UCSD-AML1 (cell line): ENCODE measurements at regions not wholly inside any gene's neighbourhood (a gene's known extent, or its start where the extent isn't known, plus 50 kb on each side); places are given as distances from the start of the nearest gene placed in this dataset.
"Not testable (repeated sequence)": the region's sequence is repeated elsewhere in the genome, so short reads cannot be mapped to it uniquely, and the experiment has no call there.

Experiments used
- DNase-seq: peaks from one replicate; lab custom pipeline; 2025; ENCODE audit not compliant: unreplicated experiment; lab: John Stamatoyannopoulos, UW

GRCh38 chr6:4420160-4420865 lies 284.9 kb upstream of the ECI2 start:
- DNase-seq = no peak

GRCh38 chr6:4415549-4415948 lies 280.2 kb upstream of the ECI2 start:
- no peak for DNase-seq

- DNase-seq = not testable (repeated sequence)
Measured at GRCh38 chr6:4414078-4414477, 278.7 kb upstream of the ECI2 start.

GRCh38 chr6:4413073-4413472 lies 277.7 kb upstream of the ECI2 start:
- DNase-seq = no peak

DNA sequence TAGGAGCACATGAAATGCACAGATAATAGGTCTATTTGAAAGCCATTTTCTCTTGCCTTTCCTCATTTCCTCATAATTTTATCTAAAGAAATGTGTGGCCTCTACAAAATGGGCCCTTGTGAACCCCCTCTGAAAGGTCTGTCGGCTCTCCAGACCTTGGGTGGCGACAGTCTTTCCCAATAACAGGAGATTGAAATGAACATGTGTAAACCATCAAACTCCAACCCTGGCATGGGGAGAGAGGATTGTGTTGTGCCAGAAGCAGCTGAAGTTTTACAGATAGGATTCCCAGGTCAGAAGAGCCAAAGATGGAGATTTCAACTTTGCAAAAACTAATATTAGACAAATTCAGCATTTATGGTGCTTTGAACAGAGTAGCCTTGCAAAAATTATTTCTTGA lies 277.1 kb upstream of the ECI2 start:
- no peak for DNase-seq

DNA sequence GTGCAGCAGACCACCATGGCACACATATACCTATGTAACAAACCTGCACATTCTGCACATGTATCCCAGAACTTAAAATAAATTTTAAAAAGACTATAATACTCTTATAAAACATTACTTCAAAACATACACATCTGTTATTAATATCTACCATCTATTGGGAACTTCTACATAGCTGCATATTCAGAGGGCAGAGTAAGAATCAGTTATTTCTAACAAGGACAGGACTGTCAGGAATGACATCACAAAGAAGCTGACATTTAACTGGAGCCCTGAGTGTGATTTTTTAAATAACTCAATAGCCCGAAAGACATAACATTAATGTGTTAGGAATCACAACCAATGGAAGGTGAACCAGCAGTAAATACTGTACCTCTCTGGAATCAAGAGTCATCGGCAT lies 276.7 kb upstream of the ECI2 start:
- no peak for DNase-seq

DNA sequence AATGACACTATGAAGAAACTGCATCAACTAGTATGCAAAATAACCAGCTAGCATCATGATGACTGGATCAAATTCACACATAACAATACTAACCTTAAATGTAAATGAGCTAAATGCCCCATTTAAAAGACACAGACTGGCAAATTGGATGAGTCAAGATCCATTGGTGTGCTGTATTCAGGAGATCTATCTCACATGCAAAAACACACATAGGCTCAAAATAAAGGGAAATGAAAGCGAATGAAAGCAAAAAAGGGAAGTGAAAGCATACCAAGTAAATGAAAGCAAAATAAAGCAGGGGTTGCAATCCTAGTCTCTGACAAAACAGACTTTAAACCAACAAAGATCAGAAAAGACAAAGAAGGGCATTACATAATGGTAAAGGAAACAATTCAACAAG lies 272.3 kb upstream of the ECI2 start:
- not testable (repeated sequence) for DNase-seq

DNA sequence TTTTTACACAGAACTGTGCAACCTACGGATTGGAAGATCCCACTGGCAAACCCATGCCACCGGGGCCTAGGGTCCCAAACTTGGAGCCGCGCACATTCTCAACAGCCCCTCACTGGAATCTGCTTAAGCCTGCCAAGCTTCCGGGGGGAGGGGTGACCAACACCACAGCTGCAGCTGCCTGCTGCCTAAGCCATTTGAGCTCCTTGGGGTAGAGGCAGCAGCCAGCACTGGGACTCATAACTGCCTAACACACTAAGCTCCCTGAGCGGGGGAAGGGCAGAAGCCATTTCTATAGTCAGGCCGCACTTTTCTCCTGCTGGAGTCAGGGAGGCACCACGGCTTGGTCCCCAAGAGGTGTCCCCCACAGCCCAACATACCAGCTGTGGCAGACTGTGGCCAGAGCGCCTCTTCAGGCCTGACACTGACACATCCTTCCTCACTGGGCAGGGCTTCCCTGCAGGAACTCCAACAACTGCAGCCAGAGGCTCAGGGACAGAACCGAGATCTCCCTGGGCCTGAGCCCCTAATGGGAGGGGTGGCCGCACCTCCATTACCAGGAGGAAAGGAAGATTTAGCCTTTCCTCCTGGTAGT lies 270.3 kb upstream of the ECI2 start:
- no peak for DNase-seq

DNA sequence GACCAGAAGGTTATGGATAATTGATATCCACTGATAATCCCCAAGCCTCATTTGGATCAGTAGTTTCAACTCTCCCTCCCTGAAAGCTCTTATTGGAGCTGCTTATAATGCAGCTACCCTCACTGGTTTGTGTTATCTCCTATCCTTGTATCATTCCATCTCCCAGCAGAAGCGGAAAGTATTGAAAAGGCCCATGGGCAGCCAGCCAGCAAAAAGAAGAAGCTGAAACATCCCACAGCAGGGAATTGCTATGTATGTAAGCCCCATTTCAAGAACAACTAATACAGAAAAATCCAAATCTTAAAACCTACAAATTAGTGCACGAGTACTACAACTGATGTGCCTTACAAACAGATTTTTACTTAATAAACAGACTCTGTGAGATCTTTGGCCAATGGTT lies 269.0 kb upstream of the ECI2 start:
- no peak for DNase-seq

- no peak for DNase-seq
Measured at GRCh38 chr6:4403828-4404227, 268.5 kb upstream of the ECI2 start.

DNA sequence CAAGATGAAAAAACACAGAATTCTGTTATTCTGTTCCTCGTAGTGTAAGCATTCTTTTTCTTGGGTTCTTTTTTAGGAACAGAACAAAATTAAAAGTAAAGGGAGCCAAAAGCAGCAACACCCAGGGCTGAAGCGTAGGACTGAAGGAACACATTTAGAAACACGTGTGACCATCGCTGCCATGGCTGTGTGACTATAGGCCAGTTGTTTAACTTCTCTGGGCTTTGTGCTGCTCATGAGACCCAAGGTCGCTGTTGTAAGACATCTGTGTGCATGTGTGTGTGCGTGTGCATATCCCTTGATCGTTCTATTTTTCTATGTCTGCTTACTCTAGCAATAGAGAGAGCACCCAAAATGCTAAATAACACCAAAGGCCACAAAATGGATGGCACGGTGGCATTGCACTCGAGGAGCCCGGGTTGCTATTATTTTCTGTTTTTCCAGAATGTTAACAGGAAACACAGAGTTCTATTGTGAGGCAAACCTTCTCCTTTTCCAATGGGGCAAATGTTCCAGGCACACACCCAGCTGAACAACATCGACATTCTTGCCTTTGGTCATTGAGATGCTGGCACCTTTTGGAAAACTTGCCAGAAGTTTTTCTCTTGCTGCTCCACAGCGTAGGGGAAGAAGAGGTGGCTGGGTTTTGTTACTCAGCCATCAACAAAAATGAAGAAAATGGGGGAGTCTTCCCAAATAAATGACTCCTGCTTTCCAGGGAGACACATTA lies 267.8 kb upstream of the ECI2 start:
- DNase-seq = no peak

- DNase-seq = no peak
Measured at GRCh38 chr6:4402477-4402976, 267.2 kb upstream of the ECI2 start.

GRCh38 chr6:4401408-4402368 lies 266.3 kb upstream of the ECI2 start:
- no peak for DNase-seq

DNA sequence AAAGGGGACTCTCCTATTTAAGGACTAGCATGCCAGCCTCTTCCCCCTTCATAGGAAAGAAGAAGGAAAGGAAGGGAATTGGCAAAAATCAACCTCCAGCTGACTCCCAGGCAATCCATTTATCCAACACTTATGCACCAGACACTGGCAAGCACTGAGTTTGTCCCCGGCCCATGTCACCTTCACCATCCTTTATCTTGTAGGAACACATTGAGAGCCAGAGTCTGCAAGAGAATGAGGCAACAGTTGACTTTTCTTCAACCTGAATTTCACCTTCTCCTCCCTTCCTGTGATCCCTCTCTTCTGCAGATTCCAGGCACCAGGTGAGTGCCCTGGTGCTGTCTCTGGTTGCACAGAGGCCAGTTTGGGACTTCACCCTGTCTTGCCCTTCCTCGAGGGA lies 264.3 kb upstream of the ECI2 start:
- no peak for DNase-seq

GRCh38 chr6:4398791-4399190 lies 263.4 kb upstream of the ECI2 start:
- no peak for DNase-seq

DNA sequence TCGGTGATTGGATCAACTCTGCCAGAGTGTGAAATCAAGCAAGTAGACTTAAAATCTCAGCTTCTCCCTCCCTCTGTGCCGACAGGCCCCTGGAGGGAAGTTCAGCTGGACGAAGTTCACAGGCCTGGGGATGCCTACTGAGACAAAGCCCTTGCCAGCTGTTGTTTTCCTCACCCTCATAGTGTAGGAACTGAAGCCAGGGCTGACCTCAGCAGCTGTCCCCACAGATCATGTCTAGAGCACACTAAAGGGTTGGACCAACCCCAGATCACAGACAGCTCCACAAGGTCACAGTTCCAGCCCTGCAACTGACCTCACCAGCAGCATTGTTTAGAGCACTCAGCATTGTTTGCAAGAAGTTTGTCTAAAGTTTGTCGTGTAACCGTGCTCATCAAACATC lies 261.9 kb upstream of the ECI2 start:
- no peak for DNase-seq

DNA sequence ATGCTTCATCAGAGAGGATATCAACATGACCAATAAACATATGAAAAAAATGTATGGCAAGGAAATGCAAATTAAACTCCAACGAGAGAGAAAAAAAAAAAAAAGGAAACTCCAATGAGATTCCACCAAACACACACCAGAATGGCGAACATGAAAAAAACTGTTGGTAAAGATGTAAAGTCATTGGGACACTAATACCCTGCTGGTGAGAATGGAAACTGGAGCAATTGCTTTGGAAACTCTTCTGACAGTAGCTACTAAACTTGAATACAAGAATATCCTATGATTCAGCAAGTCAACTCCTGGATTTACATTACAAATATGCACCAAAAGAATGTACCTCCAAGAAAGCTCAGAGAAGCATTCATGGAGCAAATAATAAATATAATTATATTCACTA lies 260.7 kb upstream of the ECI2 start:
- no peak for DNase-seq

DNA sequence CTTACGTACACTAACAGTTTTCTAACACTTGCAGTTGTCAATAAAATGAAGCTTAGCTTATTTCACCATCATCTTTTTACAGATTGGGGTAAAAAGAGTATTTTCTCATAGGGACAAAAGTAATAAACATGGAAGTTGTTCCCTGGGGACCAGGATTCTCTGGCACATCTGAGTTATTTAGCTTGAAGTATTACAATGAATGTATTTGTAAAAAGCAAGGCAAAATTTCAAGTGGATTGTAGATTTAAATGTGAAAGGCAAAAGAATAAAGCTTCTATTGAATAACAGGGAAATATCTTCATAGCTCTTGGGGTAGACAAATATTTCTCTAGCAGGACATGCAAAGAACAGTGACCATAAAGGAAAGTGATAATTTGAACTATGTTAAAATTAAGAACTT lies 260.0 kb upstream of the ECI2 start:
- no peak for DNase-seq

DNA sequence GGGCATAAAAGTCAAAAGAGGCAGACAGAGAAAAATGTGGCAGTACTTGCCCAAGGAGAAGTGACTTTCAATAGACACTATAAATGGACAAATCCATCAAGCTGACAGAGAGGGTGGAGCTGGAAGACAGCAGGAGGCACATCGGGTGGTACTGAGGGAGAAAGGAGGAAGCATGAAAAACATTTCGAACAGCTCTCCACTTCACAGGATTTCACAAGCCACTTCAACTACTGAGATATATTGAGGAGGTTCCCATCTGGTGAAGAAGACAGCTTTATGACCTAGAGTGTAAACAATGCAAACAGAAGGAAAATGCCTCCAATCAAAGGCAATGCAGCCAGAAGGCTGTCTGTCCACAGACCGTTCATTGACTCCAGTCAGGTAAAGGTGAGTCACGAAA lies 259.4 kb upstream of the ECI2 start:
- no peak for DNase-seq

DNA sequence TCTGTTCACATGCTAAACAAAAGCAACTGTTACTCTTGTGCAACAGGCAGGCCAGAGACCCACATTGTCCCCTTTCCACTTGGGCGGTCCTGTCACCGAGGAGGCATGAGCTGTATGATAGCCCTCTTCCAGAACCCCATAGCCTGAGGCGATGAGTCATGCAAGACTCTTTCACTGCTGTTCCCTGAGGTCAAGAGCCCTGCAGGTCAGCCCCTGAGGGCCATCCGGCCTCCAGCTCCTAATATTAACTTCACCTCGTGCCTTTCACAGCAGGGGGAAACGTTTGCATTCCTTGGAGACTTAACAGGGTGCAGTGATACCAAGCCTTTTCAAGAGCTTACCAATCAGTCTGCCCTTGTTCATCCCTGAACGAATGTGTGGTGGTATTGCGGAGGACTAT lies 253.3 kb upstream of the ECI2 start:
- no peak for DNase-seq

DNA sequence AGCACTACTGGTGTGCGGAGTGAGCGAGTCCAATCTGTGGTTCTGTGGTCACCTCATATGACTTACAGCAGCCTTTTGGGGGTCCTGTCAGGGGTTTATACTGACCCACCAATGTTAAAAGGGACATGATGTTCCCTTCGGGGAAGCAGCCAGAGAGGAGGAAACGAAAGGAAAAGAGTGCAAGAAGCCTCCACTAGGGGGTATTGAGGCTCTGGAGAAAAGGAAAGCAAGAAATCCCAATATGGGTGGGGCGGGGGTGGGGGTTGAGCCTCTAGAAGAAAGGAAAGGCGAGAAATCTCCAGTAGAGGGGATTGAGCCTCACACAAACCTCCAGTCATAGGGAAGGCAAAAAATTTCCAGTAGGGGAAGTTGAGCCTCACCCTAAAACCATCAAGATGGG lies 249.3 kb upstream of the ECI2 start:
- DNase-seq = no peak
